Mucosa of stomach (tissue), 1 donor: ENCODE measurements at regions not wholly inside any gene's neighbourhood (a gene's known extent, or its start where the extent isn't known, plus 50 kb on each side); places are given as distances from the start of the nearest gene placed in this dataset.

Experiments used
- H3K27me3 ChIP-seq: one replicate; pipeline ENCODE4 v1.7.0; 2013; ENCODE audit warnings: mild to moderate bottlenecking, low read length; ENCODE audit not compliant: control insufficient read depth, insufficient read depth
- H3K36me3 ChIP-seq: one replicate; pipeline ENCODE4 v1.7.0; 2013; ENCODE audit warnings: low read length; ENCODE audit not compliant: control insufficient read depth, insufficient read depth
- H3K4me1 ChIP-seq: one replicate; pipeline ENCODE4 v1.7.0; 2013; ENCODE audit warnings: mild to moderate bottlenecking, low read length; ENCODE audit not compliant: control insufficient read depth, insufficient read depth
- H3K4me3 ChIP-seq: one replicate; pipeline ENCODE4 v1.7.0; 2013; ENCODE audit warnings: low read length
- H3K9ac ChIP-seq: one replicate; pipeline ENCODE4 v1.7.0; 2013; ENCODE audit warnings: mild to moderate bottlenecking, low read length, moderate library complexity
- H3K9me3 ChIP-seq: one replicate; pipeline ENCODE4 v1.7.0; 2013; ENCODE audit warnings: mild to moderate bottlenecking, low read length, moderate library complexity; ENCODE audit not compliant: control insufficient read depth
- donor health status: Pancreatic carcinoma.

DNA sequence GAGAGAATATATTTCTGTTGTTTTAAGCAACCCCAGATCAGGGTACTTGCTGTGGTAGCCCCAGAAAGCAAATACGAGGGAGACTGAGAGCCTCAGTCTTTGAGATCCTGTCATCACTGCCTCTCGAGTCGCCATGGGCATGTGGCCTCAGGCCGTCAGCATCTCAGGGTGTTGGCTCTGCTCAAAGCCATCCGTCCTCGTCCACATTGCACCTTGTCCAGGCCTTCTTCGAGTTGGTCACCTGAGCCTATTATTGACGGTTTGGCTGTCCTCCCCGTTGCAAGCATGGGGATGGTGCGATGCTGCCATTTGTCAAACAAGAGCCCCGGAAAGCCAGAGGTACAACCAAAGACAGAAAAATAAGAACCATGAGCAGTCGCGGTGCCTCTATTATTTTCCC, 136.9 kb downstream of the IRF8 start:
- H3K36me3 ChIP-seq = no peaks in the 10 kb centered on the region
- H3K27me3 ChIP-seq = no peaks in the 10 kb centered on the region
- no peaks in the 10 kb centered on the region for H3K4me1 ChIP-seq
- H3K9ac ChIP-seq = no peak overlapping the region
- H3K9me3 ChIP-seq = no peaks in the 10 kb centered on the region
- H3K4me3 ChIP-seq = no peak overlapping the region

DNA sequence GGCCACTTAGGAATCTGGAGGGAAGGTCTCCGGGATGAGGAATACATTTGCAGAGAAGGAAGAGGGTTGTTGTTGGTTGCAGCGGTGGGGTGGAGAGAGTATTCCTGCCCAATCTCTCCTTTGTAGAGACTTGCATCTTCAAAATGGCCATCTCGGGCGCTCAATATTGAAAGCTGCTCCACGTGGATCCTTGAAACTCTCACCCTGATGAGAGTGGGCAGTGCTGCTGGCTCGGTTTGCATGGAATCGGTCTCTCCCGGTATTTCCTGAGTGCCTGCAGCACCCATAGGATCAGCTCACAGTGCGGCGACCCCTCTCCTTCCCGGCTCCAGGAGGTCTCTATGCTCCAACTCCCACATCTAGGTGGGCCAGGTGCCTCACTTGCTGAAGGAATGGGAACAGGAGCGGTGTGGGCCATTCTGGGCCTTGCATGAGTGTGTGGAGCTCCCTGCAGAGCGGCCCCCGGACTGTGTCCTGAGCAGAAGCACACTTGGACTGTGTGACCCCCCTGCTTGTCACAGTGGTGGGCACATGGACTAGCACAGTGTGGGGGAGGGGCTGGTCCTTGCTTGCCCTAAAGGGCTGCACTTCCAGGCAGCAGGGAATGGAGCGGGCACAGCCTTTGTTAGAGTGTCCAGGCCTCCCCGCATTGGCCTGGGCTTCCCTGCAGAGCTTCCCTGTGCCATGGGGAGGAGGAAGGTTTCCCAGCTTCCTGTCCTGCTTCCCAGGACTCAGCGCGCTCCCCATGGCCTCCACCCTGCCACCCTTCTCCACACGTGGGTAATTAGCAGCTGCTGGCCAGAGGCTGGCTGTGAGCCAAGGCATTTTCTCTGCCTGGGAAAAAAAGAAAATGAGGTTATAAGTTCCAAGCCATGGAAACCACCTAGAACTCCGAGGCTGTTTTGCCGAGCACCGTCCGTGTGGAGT, 139.3 kb downstream of the IRF8 start:
- Histone ChIP-seq H3K9ac (no peak overlapping the region), H3K27me3 (peaks cover 4% of the 10 kb centered on the region), H3K36me3 (no peaks in the 10 kb centered on the region), H3K4me3 (no peak overlapping the region), H3K4me1 (no peaks in the 10 kb centered on the region), H3K9me3 (no peaks in the 10 kb centered on the region)

DNA sequence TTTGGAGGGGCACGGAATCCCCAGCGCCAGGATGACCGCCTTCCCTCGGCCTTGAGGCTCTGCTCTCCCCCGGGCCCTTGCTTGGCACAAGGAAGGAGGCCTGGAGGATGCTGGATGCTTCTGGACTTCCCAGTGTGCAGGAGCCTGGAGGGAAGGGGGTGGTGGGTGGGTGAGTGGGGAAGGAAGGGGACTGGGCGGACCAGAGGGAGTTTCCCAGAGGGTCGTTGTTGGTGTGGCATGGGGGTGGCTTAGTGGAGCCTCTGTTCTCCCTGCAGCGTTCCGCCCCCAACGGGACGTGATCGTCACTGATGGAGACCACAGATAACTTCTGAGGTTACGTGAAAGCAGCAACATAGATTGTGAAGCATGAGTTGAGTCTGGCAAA, 140.0 kb downstream of the IRF8 start:
- H3K4me1 ChIP-seq = no peaks in the 10 kb centered on the region
- no peak overlapping the region for H3K9ac ChIP-seq
- H3K36me3 ChIP-seq = no peaks in the 10 kb centered on the region
- no peak overlapping the region for H3K4me3 ChIP-seq
- H3K9me3 ChIP-seq = no peaks in the 10 kb centered on the region
- H3K27me3 ChIP-seq = peaks cover 5% of the 10 kb centered on the region

- H3K9ac ChIP-seq = no peak overlapping the region
- H3K36me3 ChIP-seq = no peaks in the 10 kb centered on the region
- H3K4me1 ChIP-seq = no peaks in the 10 kb centered on the region
- peaks cover 5% of the 10 kb centered on the region for H3K27me3 ChIP-seq
- no peak overlapping the region for H3K4me3 ChIP-seq
- H3K9me3 ChIP-seq = no peaks in the 10 kb centered on the region
Observed at GRCh38 chr16:86039606-86040005, 140.6 kb downstream of the IRF8 start.

DNA sequence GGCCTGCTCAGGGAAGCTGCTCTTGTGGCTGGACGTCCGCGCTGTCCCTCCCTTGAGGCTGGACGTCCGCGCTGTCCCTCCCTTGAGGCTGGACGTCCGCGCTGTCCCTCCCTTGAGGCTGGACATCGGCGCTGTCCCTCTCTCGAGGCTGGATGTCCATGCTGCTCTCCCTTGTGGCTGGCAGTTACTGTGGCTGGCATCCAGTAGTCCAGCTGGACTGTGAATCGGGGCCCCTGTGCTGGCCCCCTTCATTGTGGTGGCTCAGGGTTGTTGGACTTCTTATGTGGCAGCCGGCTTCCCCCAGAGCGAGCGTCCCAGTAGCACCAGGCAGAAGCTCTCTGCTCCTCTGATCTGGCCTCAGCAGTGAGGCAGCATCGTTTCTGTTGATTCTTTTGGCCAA, 141.5 kb downstream of the IRF8 start:
- H3K9me3 ChIP-seq = no peaks in the 10 kb centered on the region
- H3K4me3 ChIP-seq = no peak overlapping the region
- no peak overlapping the region for H3K9ac ChIP-seq
- H3K36me3 ChIP-seq = no peaks in the 10 kb centered on the region
- H3K27me3 ChIP-seq = peaks cover 5% of the 10 kb centered on the region
- no peaks in the 10 kb centered on the region for H3K4me1 ChIP-seq

DNA sequence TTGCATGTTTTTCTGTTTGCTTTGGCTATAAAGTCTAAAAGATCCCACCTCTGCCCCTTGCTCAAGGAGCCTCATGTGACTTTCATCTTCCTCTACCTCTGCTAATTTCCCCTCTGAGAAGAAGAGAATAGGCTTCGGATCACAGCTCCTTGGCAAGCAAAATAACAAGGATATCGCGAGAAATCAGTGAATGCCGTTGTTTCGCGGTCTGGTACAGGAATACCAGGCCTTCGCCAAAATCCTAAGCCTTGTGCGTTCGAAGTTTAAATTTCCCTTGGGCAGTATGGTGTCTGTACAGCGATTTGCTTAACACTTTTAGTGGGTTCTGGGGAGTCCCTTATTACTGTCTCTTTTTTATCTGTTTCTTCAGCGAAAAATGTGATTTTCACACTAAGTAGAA, 142.3 kb downstream of the IRF8 start:
- peaks cover 6% of the 10 kb centered on the region for H3K4me1 ChIP-seq
- H3K9me3 ChIP-seq = no peaks in the 10 kb centered on the region
- peaks cover 5% of the 10 kb centered on the region for H3K27me3 ChIP-seq
- no peak overlapping the region for H3K9ac ChIP-seq
- no peak overlapping the region for H3K4me3 ChIP-seq
- no peaks in the 10 kb centered on the region for H3K36me3 ChIP-seq

- H3K4me3 ChIP-seq = no peak overlapping the region
- no peaks in the 10 kb centered on the region for H3K36me3 ChIP-seq
- peaks cover 6% of the 10 kb centered on the region for H3K4me1 ChIP-seq
- no peaks in the 10 kb centered on the region for H3K9me3 ChIP-seq
- no peak overlapping the region for H3K9ac ChIP-seq
- peaks cover 5% of the 10 kb centered on the region for H3K27me3 ChIP-seq
Observed at GRCh38 chr16:86041807-86042206, 142.8 kb downstream of the IRF8 start.

DNA sequence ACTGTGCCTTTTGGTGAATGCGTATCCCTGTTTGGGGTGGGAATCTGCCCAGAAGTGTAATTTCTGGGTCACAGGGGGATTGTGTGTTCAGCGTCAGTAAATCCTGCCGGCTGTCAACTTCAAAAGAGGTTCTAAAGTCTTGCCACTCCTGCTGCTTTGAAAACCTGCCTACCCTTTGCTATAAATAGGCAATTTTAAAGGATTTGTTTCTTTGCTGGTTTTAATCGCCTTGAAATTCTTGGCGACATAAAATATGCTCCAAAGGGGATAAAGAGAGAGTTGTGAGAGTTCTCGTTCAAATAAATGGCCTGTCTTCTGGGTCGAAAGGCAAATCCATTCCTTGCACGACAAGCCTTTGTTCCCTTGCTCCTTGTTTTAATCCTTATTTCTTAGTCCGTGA, 143.4 kb downstream of the IRF8 start:
- Histone ChIP-seq H3K9ac (no peak overlapping the region), H3K27me3 (peaks cover 5% of the 10 kb centered on the region), H3K9me3 (no peaks in the 10 kb centered on the region), H3K36me3 (no peaks in the 10 kb centered on the region), H3K4me1 (peaks cover 6% of the 10 kb centered on the region), H3K4me3 (no peak overlapping the region)

GRCh38 chr16:86042996-86043725, 144.2 kb downstream of the IRF8 start:
- Histone ChIP-seq H3K9ac (no peak overlapping the region), H3K9me3 (no peaks in the 10 kb centered on the region), H3K4me1 (peaks cover 6% of the 10 kb centered on the region), H3K36me3 (no peaks in the 10 kb centered on the region), H3K4me3 (no peak overlapping the region), H3K27me3 (peaks cover 9% of the 10 kb centered on the region)

GRCh38 chr16:86044241-86044671, 145.3 kb downstream of the IRF8 start:
- Histone ChIP-seq H3K9ac (no peak overlapping the region), H3K36me3 (no peaks in the 10 kb centered on the region), H3K4me1 (peaks cover 6% of the 10 kb centered on the region), H3K27me3 (peaks cover 9% of the 10 kb centered on the region), H3K4me3 (no peak overlapping the region), H3K9me3 (no peaks in the 10 kb centered on the region)

DNA sequence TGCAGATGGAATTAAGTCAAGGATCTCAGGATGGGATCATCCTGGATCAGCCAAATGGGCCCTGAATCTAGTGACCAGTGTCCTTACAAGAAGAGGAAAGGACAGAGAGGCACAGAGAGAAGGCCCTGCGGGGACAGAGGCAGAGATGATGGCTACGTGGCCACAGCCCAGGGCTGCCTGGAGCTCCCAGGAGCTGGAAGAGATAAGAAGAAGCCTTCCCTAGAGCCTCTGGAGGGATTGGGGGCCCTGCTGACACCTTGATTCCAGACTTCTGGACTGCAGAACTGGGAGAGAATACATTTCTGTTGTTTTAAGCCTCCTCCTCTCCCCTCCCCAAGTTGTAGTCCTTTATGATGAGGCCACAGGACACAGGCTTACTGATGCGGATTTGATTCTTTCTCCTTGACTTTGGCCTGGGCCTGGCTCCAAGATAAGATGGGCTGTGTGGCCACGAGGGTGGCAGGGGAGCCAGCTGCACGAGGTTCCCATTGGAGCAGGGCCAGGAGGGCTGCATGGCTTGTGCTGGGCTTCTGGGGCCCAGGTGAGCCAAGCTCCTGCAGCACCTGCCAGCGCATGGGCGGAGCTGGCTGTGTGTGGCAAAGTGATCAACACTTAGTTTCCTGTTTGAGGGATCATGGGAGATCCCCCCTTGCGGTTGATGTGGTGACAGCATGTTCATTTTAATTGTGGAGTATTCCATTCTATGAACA, 146.1 kb downstream of the IRF8 start:
- Histone ChIP-seq H3K27me3 (peaks cover 13% of the 10 kb centered on the region), H3K4me3 (no peak overlapping the region), H3K9ac (no peak overlapping the region), H3K4me1 (peaks cover 6% of the 10 kb centered on the region), H3K36me3 (no peaks in the 10 kb centered on the region), H3K9me3 (no peaks in the 10 kb centered on the region)

- Histone ChIP-seq H3K9ac (no peak overlapping the region), H3K36me3 (no peaks in the 10 kb centered on the region), H3K27me3 (peaks cover 13% of the 10 kb centered on the region), H3K4me3 (no peak overlapping the region), H3K4me1 (peaks cover 6% of the 10 kb centered on the region), H3K9me3 (no peaks in the 10 kb centered on the region)
Observed at GRCh38 chr16:86045591-86045971, 146.6 kb downstream of the IRF8 start.
